Left hindlimb (tissue), 1 donor: ENCODE measurements at regions not wholly inside any gene's neighbourhood (a gene's known extent, or its start where the extent isn't known, plus 50 kb on each side); places are given as distances from the start of the nearest gene placed in this dataset.
A peak's percentile ranks its signal among the peaks of the same experiment; 100 is the strongest.

ENCODE experiments used
- DNase-seq: peaks from one replicate; pipeline ENCODE4 v3.0.0-alpha.2; 2018

DNA sequence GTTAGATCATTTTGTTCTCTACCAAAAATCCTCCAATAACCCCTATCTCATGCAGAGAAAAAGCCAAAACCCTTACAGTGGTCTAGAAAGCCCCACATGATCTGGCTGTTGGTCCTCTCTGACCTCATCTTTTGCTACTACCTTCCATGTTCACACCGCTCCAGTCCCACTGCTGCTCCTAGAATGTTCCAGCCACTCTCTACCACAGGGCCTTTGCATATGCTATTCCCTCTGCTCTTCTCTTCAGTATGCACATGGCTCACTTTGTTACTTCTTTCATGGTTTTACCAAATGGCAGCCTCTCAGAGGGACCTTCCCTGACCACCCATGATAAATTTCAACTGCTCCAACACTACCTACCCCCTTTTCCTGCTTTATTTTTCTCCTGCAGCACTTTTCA lies 193.5 kb upstream of the CCDC150 start:
- no peak for DNase-seq

DNA sequence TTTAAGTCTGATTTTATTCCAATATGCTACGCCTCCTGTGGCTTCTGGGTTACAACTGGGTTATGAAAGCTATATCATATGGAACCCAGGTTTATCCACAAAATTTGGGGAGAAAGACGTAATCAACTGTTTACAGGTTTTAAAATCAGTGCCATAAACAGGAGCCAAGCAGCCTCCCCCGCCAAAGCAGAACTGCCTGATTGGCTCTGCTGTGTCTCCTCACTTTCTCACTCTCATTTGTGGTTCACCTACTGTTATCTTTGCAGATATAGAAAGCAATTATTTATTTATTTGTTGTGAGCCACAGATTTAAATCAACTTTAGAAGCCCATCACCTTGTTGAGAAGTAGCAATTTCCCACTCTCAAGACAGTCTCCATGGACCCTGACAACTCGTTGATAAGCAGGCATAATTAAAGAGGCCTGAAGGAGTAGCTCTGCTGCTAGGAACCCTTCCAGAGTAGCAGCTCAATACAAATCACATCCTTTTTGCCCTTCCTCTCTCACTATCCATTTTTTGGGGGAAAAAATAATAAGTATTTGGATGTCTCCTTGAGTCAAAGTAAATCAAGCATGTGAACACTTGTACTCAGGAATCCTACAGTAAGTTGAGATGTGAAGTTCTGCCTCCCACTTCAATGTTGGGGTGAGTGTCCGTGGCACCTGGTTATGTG lies 191.0 kb upstream of the CCDC150 start:
- no peak for DNase-seq

DNA sequence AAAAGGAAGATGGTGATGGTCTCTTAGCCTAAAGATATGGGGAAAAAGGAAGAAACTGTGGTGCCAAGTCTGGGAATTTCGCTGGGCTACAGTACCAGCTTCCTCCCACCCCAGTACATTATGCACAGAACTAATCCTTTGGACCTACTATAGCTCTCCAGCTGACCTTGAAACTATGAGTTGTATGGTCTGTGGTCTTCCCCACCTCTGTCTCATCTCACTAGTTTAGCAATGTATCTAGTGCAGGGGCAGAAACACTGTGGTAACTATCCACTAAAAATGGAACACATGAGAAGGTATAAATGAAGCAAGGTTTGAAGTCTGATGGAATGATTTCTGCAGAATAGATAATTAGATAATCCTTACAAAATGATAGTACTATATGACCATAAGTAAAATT lies 190.4 kb upstream of the CCDC150 start:
- DNase-seq, result no peak

DNA sequence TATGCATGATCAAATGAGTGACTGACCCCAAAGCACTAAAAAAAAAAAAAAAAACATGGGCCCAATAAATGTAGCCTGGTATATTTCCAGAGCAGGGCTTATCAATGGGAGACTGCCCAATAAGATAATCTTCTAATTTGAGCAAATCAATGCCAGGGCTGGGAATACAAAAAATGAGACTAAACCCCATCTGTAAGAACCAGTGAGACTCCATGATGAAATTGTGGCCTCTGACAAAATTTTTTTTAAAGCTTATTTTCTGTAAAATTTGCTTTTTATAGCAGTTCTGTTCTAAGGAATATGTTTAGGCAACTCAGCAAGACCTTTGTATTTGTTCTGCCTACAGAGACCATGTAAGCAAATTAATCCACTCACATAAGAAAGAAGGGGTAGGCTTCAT lies 186.8 kb upstream of the CCDC150 start:
- no peak for DNase-seq

DNA sequence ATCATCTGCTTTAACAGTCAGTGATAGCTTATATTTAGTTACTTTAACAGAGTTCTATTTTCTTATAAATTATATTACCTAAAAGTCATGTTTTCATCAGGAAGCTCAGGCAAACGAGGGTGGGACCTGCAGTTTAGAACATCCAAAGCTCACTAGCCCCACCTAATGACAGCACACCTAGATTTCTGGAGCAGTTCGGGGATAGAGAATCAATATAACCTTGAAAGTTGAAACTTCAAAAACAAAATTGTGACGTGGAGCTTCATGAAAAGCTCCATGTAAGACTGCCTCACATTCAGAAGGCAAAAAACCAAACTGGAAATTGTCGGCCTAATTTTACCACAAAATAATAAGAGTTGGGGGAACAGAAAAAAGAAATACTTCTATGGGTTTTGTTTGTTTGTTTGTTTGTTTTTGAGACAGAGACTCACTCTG lies 185.9 kb upstream of the CCDC150 start:
- DNase-seq, result no peak

DNA sequence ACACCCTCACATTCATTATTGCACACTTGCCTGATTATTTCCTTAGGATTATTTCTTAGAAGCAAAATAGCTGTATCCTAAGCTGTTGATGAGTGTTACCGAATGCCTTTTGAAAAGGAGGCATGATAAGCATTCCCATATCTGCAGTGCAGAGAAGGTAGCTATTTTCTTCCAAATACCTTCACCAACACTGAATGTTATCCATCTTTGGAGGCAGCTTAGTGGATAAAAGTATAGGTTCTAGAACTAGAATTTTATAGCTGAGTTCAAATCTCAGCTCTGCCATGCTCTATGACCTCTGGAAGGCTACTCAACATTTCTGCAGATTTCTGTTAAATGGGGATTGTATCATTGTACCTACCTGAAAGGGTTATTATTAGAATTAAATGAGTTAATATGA lies 185.0 kb upstream of the CCDC150 start:
- DNase-seq, result no peak

DNA sequence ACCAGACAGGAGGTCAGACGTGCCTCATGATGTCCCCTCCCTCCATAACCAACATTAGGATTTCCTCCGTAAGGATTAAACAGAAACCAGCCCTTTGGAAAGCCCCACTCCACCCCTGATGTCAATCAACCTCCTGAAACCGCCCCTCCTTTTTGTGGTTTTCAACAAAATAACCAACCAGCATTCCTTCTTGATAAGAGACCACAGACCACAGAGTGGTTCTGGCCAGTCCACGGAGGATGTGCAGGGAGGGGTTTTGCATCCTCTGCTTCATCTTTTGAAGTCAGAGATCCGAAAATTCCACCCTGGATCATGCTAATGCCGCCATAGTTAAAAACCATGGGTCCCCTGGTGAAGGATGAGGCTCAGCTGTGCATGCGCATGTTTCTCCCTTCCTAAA lies 180.0 kb upstream of the CCDC150 start:
- DNase-seq, result no peak

DNA sequence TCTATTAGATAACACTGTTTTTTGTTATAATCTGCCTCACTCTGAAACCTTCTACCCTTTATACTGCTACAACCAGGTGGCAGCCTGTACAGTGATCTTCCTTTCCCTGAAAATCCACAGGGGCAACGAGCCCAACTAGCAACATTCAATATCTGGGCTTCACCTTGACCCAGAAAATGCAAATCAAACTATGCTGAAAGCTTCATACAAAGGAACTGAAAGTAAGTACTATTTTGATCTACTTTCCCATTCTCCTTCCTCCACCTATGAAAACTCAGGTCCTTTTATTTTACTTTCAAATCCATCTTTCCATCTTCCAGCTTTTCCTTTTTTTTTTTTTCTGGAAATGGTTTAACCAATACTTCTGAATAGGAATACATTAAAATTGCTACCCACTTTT lies 175.8 kb upstream of the CCDC150 start:
- no peak for DNase-seq

DNA sequence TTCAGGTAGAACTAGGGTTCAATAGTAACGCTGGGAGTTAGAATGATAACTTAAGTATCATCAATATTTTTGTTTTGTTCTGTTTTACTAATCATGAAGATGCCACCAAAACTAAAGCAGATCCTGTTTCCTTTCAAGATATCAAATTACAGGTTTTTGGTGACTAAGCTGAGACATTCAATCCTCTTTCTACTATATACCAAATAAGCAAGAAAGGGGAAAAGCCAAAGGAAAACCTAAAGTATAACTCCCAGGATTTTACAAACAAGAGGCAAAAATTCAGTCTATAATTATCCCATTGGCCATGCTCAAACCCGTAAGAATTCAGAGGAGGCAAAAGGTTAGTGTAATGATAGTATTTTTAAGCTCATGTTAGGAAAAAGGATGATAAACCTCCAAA lies 175.2 kb upstream of the CCDC150 start:
- no peak for DNase-seq

DNA sequence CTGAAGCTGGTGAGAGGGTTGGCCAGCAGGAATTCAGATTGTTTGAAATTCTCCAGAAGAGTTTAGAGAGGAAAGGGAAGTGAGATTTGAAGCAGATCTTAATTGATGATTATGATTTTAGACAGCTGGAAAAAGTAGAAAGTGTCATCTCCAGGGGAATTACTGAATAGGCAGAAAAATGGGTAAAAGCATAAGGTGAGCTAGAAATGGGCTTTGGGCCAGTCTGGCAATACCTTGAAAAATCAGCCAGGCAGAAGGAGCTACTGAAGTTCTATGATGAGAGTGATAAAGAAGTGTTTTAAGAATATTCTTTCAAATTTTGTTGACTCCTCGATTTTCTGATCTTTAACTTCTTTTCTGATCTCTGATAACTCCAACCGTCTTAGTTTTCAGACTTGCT lies 172.9 kb upstream of the CCDC150 start:
- DNase-seq, result no peak

DNA sequence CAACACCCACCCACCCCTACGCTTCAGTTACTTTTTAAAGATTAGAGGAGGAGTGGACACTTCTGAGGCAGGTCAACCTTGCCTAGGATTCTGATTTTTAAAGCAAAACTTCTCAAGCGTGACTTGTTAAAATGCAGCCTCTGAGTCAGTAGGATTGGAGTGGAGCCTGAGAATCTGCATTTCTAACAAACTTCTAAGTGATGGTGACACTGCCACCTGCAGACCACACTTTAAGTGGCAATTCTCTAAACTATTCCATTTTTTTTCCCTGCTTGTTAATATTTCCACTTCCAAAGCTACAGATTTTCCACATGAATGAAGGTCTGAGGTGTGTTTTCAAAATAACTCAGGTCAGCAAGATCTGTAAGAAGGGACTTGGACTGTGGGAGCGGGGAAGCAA lies 171.1 kb upstream of the CCDC150 start:
- DNase-seq, result no peak

DNA sequence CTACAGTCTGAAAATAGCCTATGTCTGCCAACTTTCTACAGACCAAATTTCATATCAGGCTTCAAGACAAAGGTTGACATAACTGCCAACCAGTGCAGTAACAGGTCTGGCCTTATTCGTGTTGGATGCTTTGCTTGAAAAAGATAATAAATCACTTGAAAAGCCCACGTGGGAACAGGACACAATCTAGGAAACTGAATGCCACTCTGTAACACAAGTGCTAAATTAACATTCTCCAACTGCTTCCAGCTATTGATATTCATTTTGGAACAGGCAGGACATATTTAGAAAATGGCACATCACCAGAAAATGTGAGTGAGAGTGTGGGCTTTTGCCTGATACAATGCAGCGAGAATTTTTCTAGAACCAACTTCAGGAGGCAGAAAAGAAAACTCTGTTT lies 165.9 kb upstream of the CCDC150 start:
- no peak for DNase-seq

DNA sequence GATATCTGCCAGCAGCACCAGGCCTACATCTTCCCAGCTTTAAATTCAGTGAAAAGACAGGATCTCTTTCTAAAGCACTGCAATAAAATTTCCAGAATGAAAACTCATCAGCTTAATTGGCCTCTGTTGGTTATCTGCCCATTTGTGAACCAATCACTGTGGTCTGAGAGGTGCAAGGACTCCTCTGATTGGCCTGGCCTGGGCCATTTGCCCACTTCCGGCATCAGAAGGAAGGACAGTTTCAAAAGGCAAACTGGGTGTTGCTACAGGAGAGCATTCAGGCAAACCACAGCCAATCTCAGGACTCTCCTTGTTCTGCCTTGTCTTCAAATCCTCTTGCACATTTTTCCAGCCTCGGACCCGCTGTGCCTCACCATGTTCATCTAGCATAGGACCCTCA lies 163.9 kb upstream of the CCDC150 start:
- no peak for DNase-seq

DNA sequence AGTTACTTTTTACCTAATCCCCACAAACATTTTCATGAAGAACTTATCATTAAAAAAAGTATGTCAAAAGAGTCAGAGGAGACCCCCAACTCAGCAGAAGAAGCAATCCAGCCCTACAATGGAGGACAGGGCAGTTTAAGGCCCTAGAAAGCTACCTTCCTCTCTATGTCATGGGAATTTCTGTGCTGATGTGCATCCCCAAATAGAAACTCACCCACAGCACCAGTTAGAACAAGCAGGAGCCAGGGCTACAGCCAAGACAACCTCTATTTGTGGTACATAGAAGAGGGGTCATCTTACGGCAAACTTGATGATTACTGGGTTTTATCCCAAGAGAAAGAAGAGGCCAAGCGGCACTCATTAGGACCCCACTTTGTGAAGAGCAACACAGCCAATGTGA lies 160.9 kb upstream of the CCDC150 start:
- no peak for DNase-seq

DNA sequence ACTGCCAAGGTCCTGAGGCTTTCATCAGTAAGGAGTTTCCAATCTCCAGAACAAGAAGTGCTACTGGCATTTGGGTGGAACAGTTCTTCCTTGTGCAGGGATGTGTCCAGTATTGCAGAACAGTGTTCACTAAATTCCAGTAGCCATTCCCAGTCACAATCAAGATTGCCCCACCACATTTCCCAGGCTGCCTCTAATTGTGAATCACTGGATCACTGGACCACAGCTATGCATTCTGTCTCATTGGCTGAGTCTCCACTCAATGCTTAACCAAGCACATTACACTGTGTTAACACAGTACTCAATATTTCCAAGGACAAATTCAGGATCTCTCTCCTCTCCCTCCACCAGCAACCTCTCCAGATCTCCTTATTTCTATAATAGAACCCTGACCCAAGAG lies 160.2 kb upstream of the CCDC150 start:
- no peak for DNase-seq

DNA sequence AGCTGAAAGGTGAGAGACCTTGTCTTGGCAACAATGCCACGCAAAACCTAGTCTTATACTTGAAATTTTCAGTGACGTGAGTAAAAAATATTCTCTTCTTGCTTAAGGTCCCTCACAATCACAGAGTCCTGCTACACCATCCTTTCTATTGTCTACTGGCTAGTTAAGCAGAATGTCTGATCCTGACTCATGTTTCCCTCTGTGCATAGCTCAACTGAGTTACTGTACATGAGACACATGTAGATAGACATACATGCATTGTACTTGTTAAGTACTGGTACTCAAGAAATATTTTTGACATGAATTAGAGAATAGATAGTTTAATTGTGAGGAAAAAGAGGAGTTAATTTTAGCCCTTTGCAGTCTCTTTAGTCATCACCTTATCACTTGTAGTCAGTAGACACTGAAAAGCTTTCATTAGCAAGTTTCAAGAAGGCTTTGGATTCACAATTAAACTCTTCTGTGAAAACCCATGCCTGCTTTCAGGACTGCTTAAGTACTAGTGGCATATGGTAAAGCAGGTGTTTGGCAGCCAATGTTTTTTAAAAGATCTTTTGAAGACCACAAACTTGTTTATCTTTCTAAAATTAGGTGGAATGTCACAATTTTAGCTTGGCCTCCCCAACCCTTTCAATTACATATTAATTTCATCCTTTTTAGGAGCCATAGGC lies 158.7 kb upstream of the CCDC150 start:
- DNase-seq, result no peak

DNA sequence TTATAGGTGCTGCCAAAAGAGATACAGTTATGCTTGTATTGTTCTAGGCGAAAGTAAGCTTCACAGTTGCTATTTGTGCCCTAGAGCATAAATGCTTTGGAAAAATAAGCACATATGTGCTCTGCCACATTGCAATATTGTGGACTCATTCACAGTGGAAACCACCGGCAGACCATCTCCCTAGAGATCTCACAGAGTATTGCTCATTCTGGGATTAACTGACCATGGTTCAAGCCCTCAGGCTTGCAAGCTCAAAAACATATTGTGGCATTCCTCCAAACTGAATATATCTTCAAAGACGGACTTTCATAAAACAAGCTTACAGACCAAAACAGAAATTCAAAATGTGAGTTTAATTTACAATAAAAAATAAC lies 158.2 kb upstream of the CCDC150 start:
- DNase-seq, result no peak

DNA sequence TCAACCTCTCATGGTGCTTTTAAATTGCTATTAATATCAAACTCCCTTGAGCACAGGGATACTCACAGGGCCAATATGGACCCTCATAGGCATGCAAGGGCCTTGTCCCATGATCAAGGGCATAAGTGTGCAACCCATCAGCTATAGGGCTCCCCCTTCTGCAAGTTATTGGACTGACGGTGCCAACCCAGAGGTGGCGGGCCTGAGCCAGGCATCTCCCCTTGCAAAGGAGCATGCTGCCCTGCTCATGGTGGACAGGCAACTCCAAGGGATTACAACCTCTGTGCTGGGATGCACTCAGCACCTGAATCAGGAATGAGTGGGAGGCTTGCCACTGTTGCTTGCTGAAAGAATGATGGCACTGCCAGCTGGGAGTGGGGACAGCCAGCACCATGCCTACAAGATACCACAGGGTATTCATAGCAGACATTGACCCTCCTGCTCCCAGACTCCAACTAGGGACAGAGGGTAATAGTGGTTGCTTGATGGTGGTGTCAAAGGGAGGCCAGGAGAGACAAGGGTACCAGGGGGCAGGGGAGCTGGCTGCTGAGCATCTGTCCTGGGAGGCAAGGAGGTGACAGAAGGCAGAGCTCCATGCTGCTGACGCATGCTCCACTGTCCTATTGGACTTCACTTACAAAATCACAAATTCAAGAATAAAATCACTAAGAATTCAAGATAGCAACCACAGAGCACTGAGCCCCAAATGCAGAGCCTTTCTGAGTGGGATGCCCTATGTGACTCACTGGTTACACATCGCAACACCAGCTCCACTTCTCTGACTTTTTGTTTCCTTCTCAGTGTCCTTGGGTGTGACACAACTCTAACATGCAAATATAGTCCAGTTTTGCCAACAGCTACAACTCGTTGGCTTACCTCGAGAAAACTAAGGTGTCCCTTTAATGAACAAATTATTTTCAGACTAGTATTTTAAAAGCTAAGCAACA lies 157.1 kb upstream of the CCDC150 start:
- no peak for DNase-seq

DNA sequence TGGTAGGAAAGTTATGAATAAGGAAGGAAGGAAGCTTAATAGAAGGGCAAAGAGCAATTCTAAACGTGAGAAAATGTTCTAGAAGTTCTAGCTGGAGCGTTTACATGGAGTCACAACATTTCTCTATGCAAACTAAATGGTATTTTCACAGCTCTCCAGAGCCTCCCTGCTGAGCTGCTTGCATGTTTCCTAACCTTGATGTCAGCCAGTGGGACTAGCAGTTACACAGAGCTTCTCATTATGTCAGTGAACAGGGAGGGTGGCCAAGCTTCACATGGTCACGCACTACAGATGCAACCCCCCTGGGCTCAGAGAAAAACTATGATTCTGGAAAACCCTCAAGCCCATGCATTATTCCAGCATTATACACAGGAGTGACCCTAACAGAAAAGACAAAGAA lies 153.4 kb upstream of the CCDC150 start:
- DNase-seq, result no peak

DNA sequence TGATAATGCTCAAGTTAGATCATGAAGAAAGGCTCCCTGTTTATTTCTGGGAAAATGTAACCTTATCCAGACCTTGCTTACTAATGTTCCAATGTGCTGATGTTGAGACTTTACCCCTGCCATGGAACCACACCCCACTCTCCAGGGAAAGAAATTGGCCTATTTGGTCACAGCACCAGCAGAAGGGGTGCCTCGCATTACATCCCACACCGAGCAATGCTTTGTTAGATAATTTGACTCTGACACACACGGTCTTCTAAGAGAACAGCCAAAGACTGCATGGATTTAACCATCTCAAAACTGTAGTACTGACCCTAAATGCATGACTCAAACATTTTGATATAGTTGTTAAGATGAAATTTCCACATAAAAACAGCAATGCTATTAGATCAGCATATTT lies 152.1 kb upstream of the CCDC150 start:
- peak; percentile 34 for DNase-seq

DNA sequence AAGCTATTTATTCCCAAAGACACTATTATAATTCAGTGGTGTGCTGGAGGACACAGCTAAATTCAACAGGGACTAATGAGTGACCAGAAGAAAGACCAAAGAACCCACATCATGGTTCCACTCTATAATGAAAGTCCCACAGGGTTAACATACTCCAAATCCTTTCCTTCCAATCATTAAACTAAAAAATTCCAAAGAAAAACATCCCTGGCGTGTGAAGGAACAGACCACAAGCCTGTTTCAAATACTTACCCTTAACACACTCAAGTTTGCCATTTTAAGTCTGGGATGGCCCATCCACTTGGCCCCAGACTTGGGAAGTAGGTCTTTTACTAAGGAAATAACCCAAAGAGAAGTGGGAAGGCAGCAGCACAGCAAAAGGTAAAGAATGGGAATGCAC lies 150.1 kb upstream of the CCDC150 start:
- no peak for DNase-seq

DNA sequence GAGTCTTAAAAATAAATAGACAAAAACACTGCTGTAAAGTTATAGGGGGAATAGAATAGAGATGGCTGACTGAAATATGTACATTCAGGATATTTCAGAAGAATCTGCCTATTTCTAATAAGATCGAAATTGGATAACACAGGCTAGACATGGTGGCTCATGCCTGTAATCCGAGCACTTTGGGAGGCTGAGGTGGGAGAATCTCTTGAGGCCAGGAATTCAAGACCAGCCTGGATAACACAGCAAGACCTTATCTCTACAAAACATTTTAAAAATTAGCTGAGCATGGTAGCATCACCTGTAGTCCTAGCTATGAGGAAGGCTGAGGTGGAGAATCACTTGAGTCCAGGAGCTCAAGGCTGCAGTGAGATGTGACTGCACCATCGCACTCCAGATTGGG lies 146.6 kb upstream of the CCDC150 start:
- no peak for DNase-seq

DNA sequence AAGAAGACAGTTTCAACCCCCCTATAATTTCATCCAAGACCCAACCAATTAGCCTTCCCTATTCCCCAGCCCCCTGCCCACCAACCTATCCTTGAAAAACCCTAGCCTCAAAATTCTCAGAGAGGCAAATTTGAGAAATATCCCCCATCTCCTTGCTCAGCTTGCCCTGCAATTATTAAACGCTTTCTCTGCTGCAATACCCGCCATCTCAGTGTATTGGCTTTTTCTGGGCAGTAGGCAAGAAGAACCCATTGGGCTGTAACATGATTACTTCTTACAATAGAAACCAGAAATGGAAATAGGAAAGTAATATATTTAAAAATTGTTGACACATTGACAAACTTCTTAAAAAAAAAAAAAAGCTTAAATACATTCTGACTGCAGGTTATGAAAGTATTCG lies 140.6 kb upstream of the CCDC150 start:
- DNase-seq, result no peak

DNA sequence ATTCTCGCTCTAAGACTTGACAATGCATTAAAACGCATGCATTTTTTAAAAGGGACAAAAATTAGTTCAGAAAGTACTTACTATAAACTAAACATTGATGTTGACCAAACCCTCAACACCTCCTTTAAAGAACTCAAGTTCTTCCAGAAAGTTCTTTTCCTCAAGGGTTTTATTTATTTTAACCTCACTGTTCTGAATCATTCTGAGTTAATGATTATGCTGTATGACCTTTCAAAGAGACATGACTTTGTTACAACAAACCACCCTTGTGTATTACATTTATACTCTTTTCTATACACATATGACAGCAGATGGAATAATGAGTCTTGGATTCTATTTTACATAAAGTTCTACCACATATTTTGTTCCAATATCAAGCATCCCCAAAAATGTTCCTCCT lies 139.8 kb upstream of the CCDC150 start:
- no peak for DNase-seq
